ENCODE measurements at regions not wholly inside any gene's neighbourhood (a gene's known extent, or its start where the extent isn't known, plus 50 kb on each side); places are given as distances from the start of the nearest gene placed in this dataset.

- H3K4me3 ChIP-seq (ENCODE audit: low read depth, low read length) = no peak overlapping the region
- TF ChIP-seq CTCF (IDR thresholded peaks at IDR 0.05; ENCODE audit: insufficient read depth, low read length) = no peak
- peak; percentile 7 for DNase-seq (ENCODE audit: low read depth)
Measured at GRCh38 chr1:168972887-168973286, 133.6 kb upstream of the ATP1B1 start.

GRCh38 chr1:168974117-168974516 is 132.4 kb upstream of the ATP1B1 start:
- TF ChIP-seq CTCF (IDR thresholded peaks at IDR 0.05; ENCODE audit: insufficient read depth, low read length) = no peak
- H3K4me3 ChIP-seq (ENCODE audit: low read depth, low read length) = no peak overlapping the region
- no peak for DNase-seq (ENCODE audit: low read depth)

GRCh38 chr1:168974611-168975010 is 131.9 kb upstream of the ATP1B1 start:
- H3K4me3 ChIP-seq (ENCODE audit: low read depth, low read length) = no peak overlapping the region
- no peak for DNase-seq (ENCODE audit: low read depth)
- no peak for TF ChIP-seq CTCF (IDR thresholded peaks at IDR 0.05; ENCODE audit: insufficient read depth, low read length)

- TF ChIP-seq CTCF (IDR thresholded peaks at IDR 0.05; ENCODE audit: insufficient read depth, low read length) = no peak
- no peak for DNase-seq (ENCODE audit: low read depth)
- H3K4me3 ChIP-seq (ENCODE audit: low read depth, low read length) = no peak overlapping the region
Measured at GRCh38 chr1:168976267-168976666, 130.2 kb upstream of the ATP1B1 start.

- TF ChIP-seq CTCF (IDR thresholded peaks at IDR 0.05; ENCODE audit: insufficient read depth, low read length) = no peak
- H3K4me3 ChIP-seq (ENCODE audit: low read depth, low read length) = no peak overlapping the region
- DNase-seq (ENCODE audit: low read depth) = no peak
Measured at GRCh38 chr1:168977618-168978017, 128.9 kb upstream of the ATP1B1 start.

- H3K4me3 ChIP-seq (ENCODE audit: low read depth, low read length) = no peak overlapping the region
- DNase-seq (ENCODE audit: low read depth) = no peak
- no peak for TF ChIP-seq CTCF (IDR thresholded peaks at IDR 0.05; ENCODE audit: insufficient read depth, low read length)
Measured at GRCh38 chr1:168979276-168979675, 127.2 kb upstream of the ATP1B1 start.

- no peak for TF ChIP-seq CTCF (IDR thresholded peaks at IDR 0.05; ENCODE audit: insufficient read depth, low read length)
- DNase-seq (ENCODE audit: low read depth) = no peak
- no peak overlapping the region for H3K4me3 ChIP-seq (ENCODE audit: low read depth, low read length)
Measured at GRCh38 chr1:168980180-168980579, 126.3 kb upstream of the ATP1B1 start.
